ENCODE measurements at regions not wholly inside any gene's neighbourhood (a gene's known extent, or its start where the extent isn't known, plus 50 kb on each side); places are given as distances from the start of the nearest gene placed in this dataset.

GRCh38 chr4:144304025-144304424 is 163.5 kb upstream of the GYPA start:
- TF ChIP-seq, protein P1, sequence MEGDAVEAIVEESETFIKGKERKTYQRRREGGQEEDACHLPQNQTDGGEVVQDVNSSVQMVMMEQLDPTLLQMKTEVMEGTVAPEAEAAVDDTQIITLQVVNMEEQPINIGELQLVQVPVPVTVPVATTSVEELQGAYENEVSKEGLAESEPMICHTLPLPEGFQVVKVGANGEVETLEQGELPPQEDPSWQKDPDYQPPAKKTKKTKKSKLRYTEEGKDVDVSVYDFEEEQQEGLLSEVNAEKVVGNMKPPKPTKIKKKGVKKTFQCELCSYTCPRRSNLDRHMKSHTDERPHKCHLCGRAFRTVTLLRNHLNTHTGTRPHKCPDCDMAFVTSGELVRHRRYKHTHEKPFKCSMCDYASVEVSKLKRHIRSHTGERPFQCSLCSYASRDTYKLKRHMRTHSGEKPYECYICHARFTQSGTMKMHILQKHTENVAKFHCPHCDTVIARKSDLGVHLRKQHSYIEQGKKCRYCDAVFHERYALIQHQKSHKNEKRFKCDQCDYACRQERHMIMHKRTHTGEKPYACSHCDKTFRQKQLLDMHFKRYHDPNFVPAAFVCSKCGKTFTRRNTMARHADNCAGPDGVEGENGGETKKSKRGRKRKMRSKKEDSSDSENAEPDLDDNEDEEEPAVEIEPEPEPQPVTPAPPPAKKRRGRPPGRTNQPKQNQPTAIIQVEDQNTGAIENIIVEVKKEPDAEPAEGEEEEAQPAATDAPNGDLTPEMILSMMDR (IDR thresholded peaks at IDR 0.05): no peak
- no peak for TF ChIP-seq EZH2 (IDR thresholded peaks at IDR 0.05)
